ENCODE measurements at regions not wholly inside any gene's neighbourhood (a gene's known extent, or its start where the extent isn't known, plus 50 kb on each side); places are given as distances from the start of the nearest gene placed in this dataset.
"Not testable (repeated sequence)": the region's sequence is repeated elsewhere in the genome, so short reads cannot be mapped to it uniquely, and the experiment has no call there.

DNA sequence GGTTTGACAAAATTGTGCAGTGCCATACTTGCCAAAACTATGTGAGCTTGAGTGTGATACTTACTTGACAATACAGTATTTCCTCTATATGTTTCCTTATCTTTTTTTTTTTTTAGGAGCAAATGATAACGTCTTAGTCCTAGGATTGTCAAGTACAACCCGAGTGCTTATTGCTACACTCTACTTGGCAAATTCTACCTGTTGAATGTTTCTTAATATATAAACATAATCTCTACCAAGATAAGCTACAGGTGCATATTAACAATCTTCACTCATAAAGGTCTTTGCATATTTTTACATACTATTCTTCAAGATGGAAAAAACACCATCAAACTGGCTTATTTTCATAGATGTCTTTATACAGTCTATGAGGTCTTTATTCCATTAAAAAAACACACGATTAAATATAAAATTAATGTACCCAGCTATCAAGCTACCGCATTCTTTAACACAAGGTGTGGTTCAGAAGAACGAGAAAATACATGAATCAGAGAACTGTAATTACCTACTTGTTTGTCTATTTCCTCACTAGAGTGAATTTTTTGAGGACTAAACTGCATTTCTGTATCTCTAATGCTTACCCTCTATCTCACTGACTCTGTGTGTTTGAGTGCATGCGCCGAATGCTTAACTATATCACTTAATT is 76.1 kb upstream of the PDSS1 start:
- no peak for DNase-seq

DNA sequence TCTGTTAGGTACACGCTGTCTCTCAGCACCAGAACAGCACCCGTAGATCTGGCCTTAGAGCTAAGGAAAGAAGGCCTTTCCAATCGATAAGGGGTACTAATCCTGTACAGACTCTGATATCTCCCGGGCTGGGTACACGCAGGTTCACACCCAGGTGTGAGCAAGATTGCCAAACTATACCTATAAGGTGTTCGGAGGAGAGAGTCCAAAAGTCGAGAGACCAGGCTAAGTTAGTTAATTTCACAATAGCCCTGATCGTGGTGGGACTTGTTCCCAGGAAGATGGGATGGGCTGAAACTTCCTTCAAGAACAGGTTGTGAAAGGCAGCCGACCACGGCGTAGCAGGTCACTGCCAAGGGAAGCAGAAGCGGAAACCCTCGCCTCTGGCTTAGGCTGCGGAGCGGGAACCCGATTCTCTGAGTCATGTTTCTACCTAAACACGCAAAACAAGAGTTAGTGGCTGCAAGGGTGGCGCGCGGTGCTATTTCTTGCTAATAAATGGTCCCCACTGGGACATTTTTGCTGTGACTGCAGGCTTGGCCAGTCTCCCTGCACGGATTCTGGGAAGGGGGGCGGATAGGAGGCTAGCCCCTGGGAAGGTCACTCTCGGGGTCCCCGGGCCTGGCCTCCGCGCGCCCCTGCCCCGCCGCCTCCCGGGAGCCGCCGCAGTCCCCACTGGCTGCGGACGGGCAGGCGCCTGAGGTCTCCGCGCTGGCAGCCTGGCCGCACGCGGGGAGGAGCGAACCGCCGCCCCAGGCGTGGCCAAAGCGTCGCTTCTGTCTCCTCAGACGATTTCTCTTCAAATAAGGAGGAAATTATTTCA is 75.4 kb upstream of the PDSS1 start:
- DNase-seq, result peak; percentile 28

DNA sequence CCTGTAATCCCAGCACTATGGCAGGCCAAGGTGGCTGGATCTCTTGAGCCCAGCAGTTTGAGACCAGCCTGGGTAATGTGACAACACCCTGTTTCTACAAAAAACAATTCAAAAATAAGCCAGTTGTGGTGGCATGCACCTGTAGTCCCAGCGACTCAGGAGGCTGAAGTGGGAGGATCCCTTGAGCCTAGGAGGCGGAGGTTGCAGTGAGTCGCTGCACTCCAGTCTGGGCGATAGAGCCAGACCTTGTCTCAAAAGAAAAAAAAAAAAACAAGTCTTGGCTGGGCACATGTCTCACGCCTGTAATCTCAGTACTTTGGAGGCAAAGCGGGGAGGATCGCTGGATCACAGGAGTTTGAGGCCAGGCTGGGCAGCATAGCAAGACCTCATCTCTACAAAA is 74.6 kb upstream of the PDSS1 start:
- DNase-seq, result no peak

DNA sequence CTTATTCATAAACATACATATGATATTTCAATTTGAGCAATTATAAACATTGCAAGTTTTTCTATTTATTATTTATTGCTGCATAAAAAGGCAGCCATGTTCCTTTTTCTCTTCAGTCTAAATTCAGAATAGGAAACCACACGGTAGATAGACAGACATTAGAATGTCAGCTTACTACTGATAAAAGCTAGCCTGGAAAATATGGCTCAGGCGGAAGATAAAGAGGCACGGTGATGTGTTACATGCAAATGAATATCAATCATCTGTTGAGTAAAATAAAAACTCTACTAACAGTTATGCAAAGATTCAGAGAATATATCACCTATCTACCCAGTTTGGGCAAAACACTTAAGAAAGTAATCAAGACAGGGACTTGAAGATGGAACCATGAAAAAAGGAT is 73.5 kb upstream of the PDSS1 start:
- DNase-seq, result no peak

DNA sequence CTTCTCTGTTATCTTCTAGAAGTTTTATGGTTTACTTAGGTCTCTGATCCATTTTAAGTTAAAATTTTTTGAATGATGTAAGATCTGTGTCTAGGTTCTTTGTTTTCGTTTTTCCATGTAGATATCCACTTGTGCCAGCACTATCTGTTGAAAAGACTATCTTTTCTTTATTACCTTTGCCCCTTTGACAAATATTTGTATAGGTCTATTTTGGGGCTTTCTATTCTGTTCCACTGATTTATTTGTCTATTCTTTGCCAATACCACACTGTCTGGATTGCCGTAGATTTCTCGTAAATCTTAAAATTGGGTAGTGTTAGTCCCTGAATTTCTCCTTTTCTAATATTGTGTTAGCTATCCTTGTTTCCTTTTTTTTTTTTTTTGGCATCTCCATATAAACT is 71.4 kb upstream of the PDSS1 start:
- DNase-seq, result no peak

DNA sequence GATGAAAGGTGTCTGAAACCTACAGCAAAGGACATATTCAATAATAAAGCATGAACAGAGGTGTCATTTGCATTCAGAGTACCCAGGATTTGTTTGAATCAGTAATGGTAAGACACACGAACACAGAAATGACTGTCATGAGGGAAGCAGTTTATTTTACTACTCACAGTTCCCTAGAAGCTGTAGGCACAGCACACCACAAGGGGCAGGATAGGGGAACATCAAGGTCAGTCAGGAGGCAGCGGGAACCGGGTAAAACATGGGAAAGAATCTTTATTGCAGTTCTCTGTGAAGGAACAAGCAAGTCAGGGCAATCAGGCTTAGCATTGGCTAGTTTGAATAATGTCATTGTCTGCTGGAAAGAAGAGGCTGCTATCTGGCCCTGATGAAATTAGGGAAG is 70.2 kb upstream of the PDSS1 start:
- no peak for DNase-seq

DNA sequence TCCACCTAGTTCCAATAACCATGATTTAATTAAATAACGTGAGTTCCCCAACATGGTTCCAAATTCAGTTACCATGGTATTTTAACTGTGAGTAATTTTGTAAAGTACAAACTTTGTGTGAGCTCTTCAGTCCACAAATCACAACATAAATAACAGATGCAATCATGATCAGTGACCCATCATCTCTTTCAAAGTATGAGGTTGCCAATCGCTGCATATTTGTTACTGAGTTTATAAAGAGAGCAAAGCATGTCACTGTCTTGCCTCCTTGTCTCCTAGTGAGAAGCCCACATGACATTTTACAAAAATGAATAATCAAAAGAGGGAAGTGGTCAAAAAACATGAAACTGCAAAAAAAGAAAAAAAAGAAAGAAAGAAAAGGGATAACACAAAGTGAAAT is 69.1 kb upstream of the PDSS1 start:
- no peak for DNase-seq

DNA sequence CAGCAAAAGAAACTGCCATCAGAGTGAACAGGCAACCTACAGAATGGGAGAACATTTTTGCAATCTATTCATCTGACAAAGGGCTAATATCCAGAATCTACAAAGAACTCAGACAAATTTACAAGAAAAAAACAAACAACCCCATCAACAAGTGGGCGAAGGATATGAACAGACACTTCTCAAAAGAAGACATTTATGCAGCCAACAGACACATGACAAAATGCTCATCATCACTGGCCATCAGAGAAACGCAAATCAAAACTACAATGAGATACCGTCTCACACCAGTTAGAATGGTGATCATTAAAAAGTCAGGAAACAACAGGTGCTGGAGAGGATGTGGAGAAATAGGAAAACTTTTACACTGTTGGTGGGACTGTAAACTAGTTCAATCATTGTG is 65.3 kb upstream of the PDSS1 start:
- DNase-seq, result not testable (repeated sequence)

DNA sequence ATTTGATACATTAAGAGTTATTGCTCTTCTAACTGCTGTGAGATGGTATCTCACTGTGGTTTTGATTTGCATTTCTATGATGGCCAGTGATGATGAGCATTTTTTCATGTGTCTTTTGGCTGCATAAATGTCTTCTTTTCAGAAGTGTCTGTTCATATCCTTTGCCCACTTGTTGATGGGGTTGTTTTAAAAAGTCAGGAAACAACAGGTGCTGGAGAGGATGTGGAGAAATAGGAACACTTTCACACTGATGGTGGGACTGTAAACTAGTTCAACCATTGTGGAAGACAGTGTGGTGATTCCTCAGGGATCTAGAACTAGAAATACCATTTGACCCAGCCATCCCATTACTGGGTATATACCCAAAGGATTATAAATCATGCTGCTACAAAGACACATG is 63.4 kb upstream of the PDSS1 start:
- not testable (repeated sequence) for DNase-seq

DNA sequence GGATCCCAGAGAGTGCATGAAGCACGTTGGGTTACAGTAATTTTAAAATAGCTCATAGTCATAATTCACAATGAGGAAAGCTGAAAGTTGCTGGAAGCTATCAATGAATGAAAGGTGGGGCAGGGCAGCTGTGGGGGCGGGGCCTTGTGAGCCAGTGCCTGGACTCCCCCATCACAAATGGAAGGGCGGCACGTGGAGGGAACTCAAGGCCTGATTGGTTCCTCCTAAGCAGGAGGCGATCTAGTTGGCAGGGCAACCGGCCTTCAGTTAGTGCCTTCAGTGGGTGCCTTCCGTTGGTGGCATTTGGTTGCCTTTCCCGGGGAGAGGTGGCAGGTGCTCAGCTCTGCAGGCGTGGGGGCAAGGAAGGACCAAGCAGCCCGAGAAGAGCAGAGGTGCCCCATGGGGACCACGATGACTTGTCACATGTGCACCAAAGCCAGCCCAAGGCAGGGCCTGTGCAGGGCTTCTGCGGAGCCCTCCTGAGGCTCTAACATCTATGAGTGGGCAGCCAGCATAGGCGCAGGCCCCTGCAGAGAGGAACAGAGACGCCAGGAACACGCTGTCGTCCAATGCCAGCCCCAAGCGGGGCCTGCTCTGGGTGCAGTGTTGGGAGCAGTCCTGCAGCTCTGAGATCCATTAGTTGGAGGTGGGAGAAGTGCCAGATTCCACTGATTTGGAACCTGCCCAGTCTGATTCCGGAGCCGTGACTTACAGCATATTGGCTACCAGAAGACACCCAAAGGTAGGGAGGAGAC is 59.8 kb upstream of the PDSS1 start:
- no peak for DNase-seq

DNA sequence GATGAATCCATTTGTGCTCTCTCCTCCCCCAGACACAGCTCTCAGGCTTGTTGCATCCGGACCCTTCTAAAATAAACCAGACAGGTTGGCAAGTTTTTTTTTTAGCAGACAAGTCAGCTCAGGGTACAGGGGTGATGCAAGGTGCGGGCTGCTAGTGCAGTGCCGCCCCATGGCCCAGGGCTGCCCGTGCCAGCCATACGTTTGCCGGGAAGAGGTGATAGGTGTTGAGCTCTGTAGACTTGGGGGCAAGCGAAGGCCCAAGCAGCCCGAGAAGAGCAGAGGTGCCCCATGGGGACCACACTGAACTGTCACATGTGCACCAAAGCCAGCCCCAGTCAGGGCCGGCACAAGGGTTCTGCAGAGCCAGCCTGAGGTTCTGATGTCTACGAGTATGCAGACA is 57.1 kb upstream of the PDSS1 start:
- no peak for DNase-seq

DNA sequence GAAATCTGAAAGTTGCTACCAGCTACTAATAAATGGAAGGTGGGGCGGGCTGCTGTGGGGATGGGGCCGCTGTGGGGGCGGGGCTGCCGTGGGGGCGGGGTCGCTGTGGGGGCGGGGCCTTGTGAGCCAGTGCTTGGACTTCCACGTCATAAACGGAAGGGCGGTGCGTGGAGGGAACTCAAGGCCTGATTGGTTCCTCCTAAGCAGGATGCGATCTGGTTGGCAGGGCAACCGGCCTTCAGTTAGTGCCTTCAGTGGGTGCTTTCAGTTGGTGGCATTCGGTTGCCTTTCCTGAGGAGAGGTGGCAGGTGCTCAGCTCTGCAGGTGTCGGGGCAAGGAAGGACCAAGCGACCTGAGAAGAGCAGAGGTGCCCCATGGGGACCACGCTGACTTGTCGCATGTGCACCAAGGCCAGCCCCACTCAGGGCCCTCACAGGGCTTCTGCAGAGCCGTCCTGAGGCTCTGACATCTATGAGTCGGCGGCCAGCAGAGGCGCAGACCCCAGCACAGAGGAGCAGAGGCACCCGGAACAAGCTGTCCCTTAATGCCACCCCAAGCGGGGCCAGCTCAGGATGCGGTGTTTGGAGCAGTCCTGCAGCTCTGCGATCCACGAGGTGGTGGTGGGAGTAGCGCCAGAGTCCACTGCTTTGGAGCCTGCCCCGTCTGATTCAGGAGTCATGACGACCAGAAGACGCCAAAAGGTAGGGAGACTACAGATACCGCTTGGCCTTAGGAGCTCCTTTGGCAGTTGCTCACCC is 54.4 kb upstream of the PDSS1 start:
- DNase-seq, result no peak

DNA sequence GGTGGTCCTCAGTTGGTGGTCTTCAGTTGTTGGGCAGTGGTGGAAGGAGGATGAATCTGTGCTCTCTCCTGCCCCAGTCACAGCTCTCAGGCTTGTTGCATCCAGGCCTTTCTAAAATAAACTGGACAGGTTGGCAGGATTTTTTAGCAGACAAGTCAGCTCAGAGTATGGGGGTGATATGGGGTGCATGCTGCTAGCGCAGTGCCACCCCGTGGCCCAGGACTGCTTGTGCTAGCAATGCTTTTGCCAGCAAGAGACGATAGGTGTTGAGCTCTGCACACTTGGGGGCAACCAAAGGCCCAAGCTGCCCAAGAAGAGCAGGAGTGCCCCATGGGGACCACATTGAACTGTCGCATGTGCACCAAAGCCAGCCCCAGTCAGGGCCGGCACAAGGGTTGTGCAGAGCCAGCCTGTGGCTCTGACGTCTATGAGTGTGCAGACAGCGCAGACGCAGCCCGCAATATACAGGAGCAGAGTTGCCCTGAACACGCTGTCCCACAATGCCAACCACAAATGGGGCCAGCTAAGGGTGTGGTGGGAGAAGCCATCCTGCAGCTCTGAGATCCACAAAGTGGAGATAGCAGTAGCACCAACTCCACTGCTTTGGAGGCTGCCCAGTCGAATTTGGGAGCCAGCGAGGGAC is 49.8 kb upstream of the PDSS1 start:
- DNase-seq, result no peak

Data from femur (tissue), 1 donor.